DND-41 (cell line): ENCODE measurements at regions not wholly inside any gene's neighbourhood (a gene's known extent, or its start where the extent isn't known, plus 50 kb on each side); places are given as distances from the start of the nearest gene placed in this dataset.

Source experiments
- CTCF ChIP-seq: IDR thresholded peaks from 2 replicates; pipeline ENCODE4 v1.5.1; 2012; ENCODE audit warnings: borderline replicate concordance, low read length, moderate library complexity, mild to moderate bottlenecking; ENCODE audit not compliant: poor library complexity, severe bottlenecking; ENCODE audit errors: extremely low read depth
- EZH2 ChIP-seq: IDR thresholded peaks from 3 replicates; pipeline ENCODE4 v1.6.1; 2012; ENCODE audit warnings: borderline replicate concordance, low read depth, mild to moderate bottlenecking, moderate library complexity, low read length, inconsistent platforms; ENCODE audit not compliant: severe bottlenecking

- no peak for TF ChIP-seq CTCF
- TF ChIP-seq EZH2 = no peak
These were observed 189.4 kb upstream of the ARID1B start for GRCh38 chr6:156587751-156588301.
